Mesothelial cell of epicardium (in vitro differentiated cells): ENCODE measurements at regions not wholly inside any gene's neighbourhood (a gene's known extent, or its start where the extent isn't known, plus 50 kb on each side); places are given as distances from the start of the nearest gene placed in this dataset.

ENCODE experiments used
- DNase-seq, 2 experiments: peaks; one replicate each; pipeline ENCODE4 v3.0.0; 2021; ENCODE audit warnings: low spot score in 2 of 2; ENCODE audit not compliant: unreplicated experiment in 2 of 2
- H3K27ac Mint-ChIP-seq: 2 replicates; pipeline ENCODE4 v1.8.0; 2021; ENCODE audit warnings: mixed read lengths
- H3K27me3 Mint-ChIP-seq: 2 replicates; pipeline ENCODE4 v1.8.0; 2021; ENCODE audit warnings: low read depth, mixed read lengths
- H3K36me3 Mint-ChIP-seq: 2 replicates; pipeline ENCODE4 v1.8.0; 2021; ENCODE audit warnings: mixed read lengths
- H3K4me1 Mint-ChIP-seq: 2 replicates; pipeline ENCODE4 v1.8.0; 2021; ENCODE audit warnings: mixed read lengths
- H3K4me3 Mint-ChIP-seq: 2 replicates; pipeline ENCODE4 v1.8.0; 2021; ENCODE audit warnings: mild to moderate bottlenecking, moderate library complexity, mixed read lengths
- H3K9me3 Mint-ChIP-seq: 2 replicates; pipeline ENCODE4 v1.8.0; 2021; ENCODE audit warnings: mixed read lengths
- CTCF ChIP-seq: fragments of 200-600 bp; sonication (generic); IDR thresholded peaks from one replicate; pipeline ENCODE4 v1.5.0; 2021; ENCODE audit warnings: antibody characterized with exemption; ENCODE audit not compliant: unreplicated experiment

- no peak overlapping the region for H3K27ac Mint-ChIP-seq
- no peak for TF ChIP-seq CTCF
- no peak overlapping the region for H3K4me3 Mint-ChIP-seq
- no peaks in the 10 kb centered on the region for H3K27me3 Mint-ChIP-seq
- H3K9me3 Mint-ChIP-seq = no peaks in the 10 kb centered on the region
- no peaks in the 10 kb centered on the region for H3K4me1 Mint-ChIP-seq
- no peaks in the 10 kb centered on the region for H3K36me3 Mint-ChIP-seq
- DNase-seq = no peak
These were observed 334.5 kb upstream of the SEL1L start for GRCh38 chr14:81868172-81868571.

GRCh38 chr14:81871706-81872105 is 338.1 kb upstream of the SEL1L start:
- Mint-ChIP-seq H3K27ac (no peak overlapping the region), H3K27me3 (no peaks in the 10 kb centered on the region), H3K9me3 (peaks cover 13% of the 10 kb centered on the region), H3K4me3 (no peak overlapping the region), H3K4me1 (no peaks in the 10 kb centered on the region), H3K36me3 (peaks cover 6% of the 10 kb centered on the region)
- DNase-seq = no peak
- no peak for TF ChIP-seq CTCF

GRCh38 chr14:81884382-81884781 is 350.7 kb upstream of the SEL1L start:
- no peak for TF ChIP-seq CTCF
- Mint-ChIP-seq H3K36me3 (no peaks in the 10 kb centered on the region), H3K9me3 (peaks cover 7% of the 10 kb centered on the region), H3K4me3 (no peak overlapping the region), H3K27ac (no peak overlapping the region), H3K4me1 (peaks cover 5% of the 10 kb centered on the region), H3K27me3 (no peaks in the 10 kb centered on the region)
- no peak for DNase-seq

GRCh38 chr14:81886588-81886987 is 352.9 kb upstream of the SEL1L start:
- TF ChIP-seq CTCF = no peak
- no peak overlapping the region for H3K4me3 Mint-ChIP-seq
- peaks cover 5% of the 10 kb centered on the region for H3K4me1 Mint-ChIP-seq
- H3K27me3 Mint-ChIP-seq = no peaks in the 10 kb centered on the region
- DNase-seq = no peak
- H3K36me3 Mint-ChIP-seq = no peaks in the 10 kb centered on the region
- no peak overlapping the region for H3K27ac Mint-ChIP-seq
- H3K9me3 Mint-ChIP-seq = peaks cover 10% of the 10 kb centered on the region

- Mint-ChIP-seq H3K27ac (no peak overlapping the region), H3K4me1 (peaks cover 3% of the 10 kb centered on the region)
- no peak for TF ChIP-seq CTCF
These were observed 355.9 kb upstream of the SEL1L start for GRCh38 chr14:81889529-81889928.

GRCh38 chr14:81890020-81890419 is 356.4 kb upstream of the SEL1L start:
- no peaks in the 10 kb centered on the region for H3K27me3 Mint-ChIP-seq
- no peak for TF ChIP-seq CTCF
- H3K4me3 Mint-ChIP-seq = no peak overlapping the region
- H3K4me1 Mint-ChIP-seq = no peaks in the 10 kb centered on the region
- H3K9me3 Mint-ChIP-seq = peaks cover 10% of the 10 kb centered on the region
- H3K36me3 Mint-ChIP-seq = no peaks in the 10 kb centered on the region
- H3K27ac Mint-ChIP-seq = no peak overlapping the region
- DNase-seq = no peak

More at GRCh38 chr14:81889529-81889928, 355.9 kb upstream of the SEL1L start:
- peaks cover 10% of the 10 kb centered on the region for H3K9me3 Mint-ChIP-seq
- H3K36me3 Mint-ChIP-seq = no peaks in the 10 kb centered on the region
- no peak for DNase-seq
- no peaks in the 10 kb centered on the region for H3K27me3 Mint-ChIP-seq
- H3K4me3 Mint-ChIP-seq = no peak overlapping the region
